HCT116 (cell line): ENCODE measurements at regions not wholly inside any gene's neighbourhood (a gene's known extent, or its start where the extent isn't known, plus 50 kb on each side); places are given as distances from the start of the nearest gene placed in this dataset.

Source experiments
- ATAC-seq: fragments of 200-7000 bp; cut with Tn5 transposase; 2 replicates; pipeline ENCODE4 v1.9.1; 2020; ENCODE audit warnings: mild to moderate bottlenecking, moderate library complexity
- BruUV-seq: library from RNA; stranded (reverse); fragments of 400-500 nt; replicated peaks from 2 replicates; lab custom pipeline; 2021; lab: Mats Ljungman, UMichigan
- CTCF ChIA-PET: fragments of 300-600 bp; sonication (Branson Sonifier 250); formaldehyde crosslinking; loops from one replicate; lab custom pipeline; 2021; ENCODE audit warnings: antibody characterized with exemption; lab: Charles Lee
- POLR2A ChIA-PET: fragments of 300-600, 350-600 bp; sonication (Branson Sonifier 250); formaldehyde crosslinking; loops from one replicate; lab custom pipeline; 2021; ENCODE audit warnings: antibody characterized with exemption; lab: Charles Lee
- RAD21 ChIA-PET, 2 experiments: fragments of 300-600 bp; sonication (Branson Sonifier 250); formaldehyde crosslinking; loops; one replicate each; lab custom pipeline; 2023; ENCODE audit warnings: low total read pairs in 2 of 2; ENCODE audit not compliant: uncharacterized antibody in 2 of 2, unreplicated experiment in 2 of 2, low non-redundant PET in 1 of 2; lab: Charles Lee
- DNase-seq: peaks from one replicate; pipeline ENCODE4 v3.0.0-alpha.2; 2010; ENCODE audit warnings: low read depth, low spot score
- H2AFZ ChIP-seq: fragments of 200-600 bp; shearing (Covaris generic), sonication (generic); 2 replicates; pipeline ENCODE4 v1.6.1; 2017; ENCODE audit warnings: low read depth, mixed run types, mixed read lengths, antibody characterized with exemption, low read length; ENCODE audit not compliant: poor library complexity, severe bottlenecking
- H3K27ac ChIP-seq: 2 replicates; pipeline ENCODE4 v1.5.1; 2012; ENCODE audit warnings: low read depth, low read length
- H3K27me3 ChIP-seq: fragments of 200-600 bp; sonication (generic); 2 replicates; pipeline ENCODE4 v1.6.1; 2016; ENCODE audit warnings: mixed run types, low read length, mixed read lengths; ENCODE audit not compliant: insufficient read depth
- H3K36me3 ChIP-seq, 2 experiments: fragments of 200-500 bp in 1 of 2; fragments of 200-600 bp in 1 of 2; sonication (Bioruptor generic) in 1 of 2; sonication (generic) in 1 of 2; 2 replicates each; pipeline versions ENCODE4 v1.5.1 to v1.6.1; 2014 to 2016; ENCODE audit warnings: low read length in 2 of 2, inconsistent platforms in 1 of 2, mixed read lengths in 1 of 2, mixed run types in 1 of 2; ENCODE audit not compliant: insufficient read depth in 2 of 2, control insufficient read depth in 1 of 2
- H3K4me1 ChIP-seq, 2 experiments: fragments of 200-600 bp in 1 of 2; sonication (generic) in 1 of 2; 2 replicates each; pipeline versions ENCODE4 v1.5.1 to v1.6.1; 2012 to 2017; ENCODE audit warnings: low read length in 2 of 2, inconsistent platforms in 1 of 2, mild to moderate bottlenecking in 1 of 2, mixed read lengths in 1 of 2, mixed run types in 1 of 2, moderate library complexity in 1 of 2; ENCODE audit not compliant: insufficient read depth in 2 of 2, control insufficient read depth in 1 of 2
- H3K4me2 ChIP-seq: fragments of 200-600 bp; sonication (generic); 2 replicates; pipeline ENCODE4 v1.6.1; 2017; ENCODE audit warnings: mixed run types, low read length, mixed read lengths
- H3K4me3 ChIP-seq, 2 experiments: fragments of 200-600 bp in 1 of 2; sonication (generic) in 1 of 2; replicated peaks in 1 of 2; 2 replicates each; pipeline ENCODE4 v1.5.1; 2011 to 2016; ENCODE audit warnings: low read length in 2 of 2, control low read depth in 1 of 2, low read depth in 1 of 2, mild to moderate bottlenecking in 1 of 2, mixed read lengths in 1 of 2, mixed run types in 1 of 2
- H3K79me2 ChIP-seq: fragments of 200-600 bp; sonication (generic); 2 replicates; pipeline ENCODE4 v1.6.1; 2017; ENCODE audit warnings: mild to moderate bottlenecking, mixed run types, low read length, moderate library complexity, mixed read lengths; ENCODE audit not compliant: insufficient read depth
- H3K9ac ChIP-seq: fragments of 200-600 bp; sonication (generic); 2 replicates; pipeline ENCODE4 v1.6.1; 2016; ENCODE audit warnings: low read length, mixed read lengths
- H3K9me2 ChIP-seq: fragments of 200-600 bp; sonication (generic), shearing (Covaris generic); 2 replicates; pipeline ENCODE4 v1.6.1; 2017; ENCODE audit warnings: mixed run types, mild to moderate bottlenecking, moderate library complexity; ENCODE audit not compliant: insufficient read depth
- H3K9me3 ChIP-seq, 2 experiments: fragments of 200-500 bp in 1 of 2; fragments of 200-600 bp in 1 of 2; sonication (Bioruptor generic) in 1 of 2; sonication (generic) in 1 of 2; 2 replicates each; pipeline ENCODE4 v1.6.1; 2014 to 2017; ENCODE audit warnings: low read length in 2 of 2, mixed read lengths in 2 of 2, inconsistent platforms in 1 of 2, low read depth in 1 of 2, mild to moderate bottlenecking in 1 of 2, mixed run types in 1 of 2, moderate library complexity in 1 of 2; ENCODE audit not compliant: control insufficient read depth in 1 of 2, insufficient read depth in 1 of 2
- H4K20me1 ChIP-seq: fragments of 200-600 bp; sonication (generic), shearing (Covaris generic); 2 replicates; pipeline ENCODE4 v1.6.1; 2017; ENCODE audit warnings: mixed run types, mild to moderate bottlenecking, moderate library complexity; ENCODE audit not compliant: insufficient read depth
- CBX3 ChIP-seq: IDR thresholded peaks from 2 replicates; pipeline ENCODE4 v1.6.1; 2012; ENCODE audit warnings: low read depth
- CEBPB ChIP-seq: IDR thresholded peaks from 2 replicates; pipeline ENCODE4 v1.6.1; 2012; ENCODE audit warnings: low read depth
- FOSL1 ChIP-seq: IDR thresholded peaks from 2 replicates; pipeline ENCODE4 v1.6.1; 2012; ENCODE audit warnings: low read depth
- POLR2AphosphoS5 ChIP-seq: IDR thresholded peaks from 2 replicates; pipeline ENCODE4 v1.6.1; 2011; ENCODE audit warnings: mild to moderate bottlenecking, low read depth, low read length, moderate library complexity
- SIN3A ChIP-seq: IDR thresholded peaks from 2 replicates; pipeline ENCODE4 v1.6.1; 2012; ENCODE audit warnings: low read depth
- YY1 ChIP-seq: IDR thresholded peaks from 2 replicates; pipeline ENCODE4 v1.6.1; 2011; ENCODE audit warnings: low read length, low read depth, moderate library complexity, mild to moderate bottlenecking; ENCODE audit not compliant: insufficient replicate concordance; ENCODE audit errors: extremely low read depth
- intact Hi-C: fragments of 100-400 bp; cut with micrococcal nuclease; formaldehyde crosslinking; loops from 2 replicates; pipeline ENCODE4 v1.10.0; 2022
- TF ChIP-seq, protein P1 (sequence below): IDR thresholded peaks from 2 replicates; pipeline ENCODE4 v1.6.1; 2011; ENCODE audit warnings: mild to moderate bottlenecking, low read length, moderate library complexity; ENCODE audit not compliant: insufficient replicate concordance; ENCODE audit errors: extremely low read depth
- TF ChIP-seq, protein P2 (sequence below), 3 experiments: fragments of 200-600 bp in 1 of 3; sonication (generic) in 1 of 3; IDR thresholded peaks in 2 of 3; conservative IDR thresholded peaks in 1 of 3; 2 replicates each; pipeline ENCODE4 v1.5.1; 2012 to 2017; ENCODE audit warnings: low read depth in 2 of 3, low read length in 2 of 3, antibody characterized with exemption in 1 of 3, borderline replicate concordance in 1 of 3, control low read depth in 1 of 3, mild to moderate bottlenecking in 1 of 3, mixed read lengths in 1 of 3, mixed run types in 1 of 3, moderate library complexity in 1 of 3; ENCODE audit not compliant: insufficient read depth in 1 of 3

- TF ChIP-seq, protein P1, sequence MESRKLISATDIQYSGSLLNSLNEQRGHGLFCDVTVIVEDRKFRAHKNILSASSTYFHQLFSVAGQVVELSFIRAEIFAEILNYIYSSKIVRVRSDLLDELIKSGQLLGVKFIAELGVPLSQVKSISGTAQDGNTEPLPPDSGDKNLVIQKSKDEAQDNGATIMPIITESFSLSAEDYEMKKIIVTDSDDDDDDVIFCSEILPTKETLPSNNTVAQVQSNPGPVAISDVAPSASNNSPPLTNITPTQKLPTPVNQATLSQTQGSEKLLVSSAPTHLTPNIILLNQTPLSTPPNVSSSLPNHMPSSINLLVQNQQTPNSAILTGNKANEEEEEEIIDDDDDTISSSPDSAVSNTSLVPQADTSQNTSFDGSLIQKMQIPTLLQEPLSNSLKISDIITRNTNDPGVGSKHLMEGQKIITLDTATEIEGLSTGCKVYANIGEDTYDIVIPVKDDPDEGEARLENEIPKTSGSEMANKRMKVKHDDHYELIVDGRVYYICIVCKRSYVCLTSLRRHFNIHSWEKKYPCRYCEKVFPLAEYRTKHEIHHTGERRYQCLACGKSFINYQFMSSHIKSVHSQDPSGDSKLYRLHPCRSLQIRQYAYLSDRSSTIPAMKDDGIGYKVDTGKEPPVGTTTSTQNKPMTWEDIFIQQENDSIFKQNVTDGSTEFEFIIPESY: no peak
- TF ChIP-seq, all 23 proteins: peak for 0
Measured at GRCh38 chr1:61581251-61581650, 143.7 kb downstream of the TM2D1 start (continued).

DNA sequence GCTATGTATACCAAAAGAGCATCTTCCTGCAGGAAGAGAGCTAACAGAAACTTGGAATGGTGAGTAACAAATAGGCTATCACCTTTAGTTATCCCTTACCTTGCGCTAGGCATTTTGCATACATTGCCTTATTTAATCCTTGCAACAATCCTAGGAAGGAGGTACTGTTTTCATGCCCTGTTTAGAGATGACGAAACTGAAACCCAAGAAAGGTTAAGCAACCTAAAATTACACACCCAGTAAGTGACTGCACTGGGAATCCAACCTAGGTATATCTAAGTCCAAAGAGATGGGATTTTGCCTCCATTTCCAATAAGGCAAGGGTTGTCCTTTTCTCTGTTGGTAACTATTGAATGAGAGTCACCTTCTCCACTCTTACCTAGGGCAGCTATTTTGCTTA lies 144.5 kb downstream of the TM2D1 start:
- Histone ChIP-seq H3K4me2 (no peak overlapping the region), H3K9ac (no peak overlapping the region), H3K27me3 (no peaks in the 10 kb centered on the region), H3K4me1 (no peaks in the 10 kb centered on the region), H3K4me3 (no peak overlapping the region), H4K20me1 (no peaks in the 10 kb centered on the region), H3K9me2 (no peaks in the 10 kb centered on the region), H3K27ac (no peak overlapping the region), H3K79me2 (no peaks in the 10 kb centered on the region), H3K9me3 (no peaks in the 10 kb centered on the region), H2AFZ (no peak overlapping the region), H3K36me3 (no peaks in the 10 kb centered on the region)
- RAD21 ChIA-PET: no interaction called here
- no peak for TF ChIP-seq SIN3A
- no peak for TF ChIP-seq CEBPB
- TF ChIP-seq YY1: no peak
- TF ChIP-seq FOSL1: no peak
- no peak for TF ChIP-seq CBX3
- TF ChIP-seq POLR2AphosphoS5: no peak
- TF ChIP-seq, protein P2, sequence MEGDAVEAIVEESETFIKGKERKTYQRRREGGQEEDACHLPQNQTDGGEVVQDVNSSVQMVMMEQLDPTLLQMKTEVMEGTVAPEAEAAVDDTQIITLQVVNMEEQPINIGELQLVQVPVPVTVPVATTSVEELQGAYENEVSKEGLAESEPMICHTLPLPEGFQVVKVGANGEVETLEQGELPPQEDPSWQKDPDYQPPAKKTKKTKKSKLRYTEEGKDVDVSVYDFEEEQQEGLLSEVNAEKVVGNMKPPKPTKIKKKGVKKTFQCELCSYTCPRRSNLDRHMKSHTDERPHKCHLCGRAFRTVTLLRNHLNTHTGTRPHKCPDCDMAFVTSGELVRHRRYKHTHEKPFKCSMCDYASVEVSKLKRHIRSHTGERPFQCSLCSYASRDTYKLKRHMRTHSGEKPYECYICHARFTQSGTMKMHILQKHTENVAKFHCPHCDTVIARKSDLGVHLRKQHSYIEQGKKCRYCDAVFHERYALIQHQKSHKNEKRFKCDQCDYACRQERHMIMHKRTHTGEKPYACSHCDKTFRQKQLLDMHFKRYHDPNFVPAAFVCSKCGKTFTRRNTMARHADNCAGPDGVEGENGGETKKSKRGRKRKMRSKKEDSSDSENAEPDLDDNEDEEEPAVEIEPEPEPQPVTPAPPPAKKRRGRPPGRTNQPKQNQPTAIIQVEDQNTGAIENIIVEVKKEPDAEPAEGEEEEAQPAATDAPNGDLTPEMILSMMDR (IDR thresholded peaks at IDR 0.05 in 2 of 3, conservative IDR thresholded peaks at IDR 0.05 in 1 of 3; ENCODE audit: borderline replicate concordance in 1 of 3, insufficient read depth in 1 of 3, low read depth in 2 of 3, low read length in 2 of 3): no peak
- POLR2A ChIA-PET: no interaction called here
- intact Hi-C loops: loop anchor here (10.0 kb wide), 1 partner anchor 526 kb away; no protein-coding TSS in a partner anchor
- no TSS peak for BruUV-seq
- no peak for ATAC-seq
- no peak for DNase-seq
- CTCF ChIA-PET: no interaction called here
